HG02973 (cell line): ENCODE measurements at regions not wholly inside any gene's neighbourhood (a gene's known extent, or its start where the extent isn't known, plus 50 kb on each side); places are given as distances from the start of the nearest gene placed in this dataset.

Source experiments
- ATAC-seq: cut with Tn5 transposase; IDR thresholded peaks from one replicate; pipeline ENCODE4 v1.9.1; 2021; ENCODE audit warnings: moderate library complexity; ENCODE audit not compliant: unreplicated experiment

DNA sequence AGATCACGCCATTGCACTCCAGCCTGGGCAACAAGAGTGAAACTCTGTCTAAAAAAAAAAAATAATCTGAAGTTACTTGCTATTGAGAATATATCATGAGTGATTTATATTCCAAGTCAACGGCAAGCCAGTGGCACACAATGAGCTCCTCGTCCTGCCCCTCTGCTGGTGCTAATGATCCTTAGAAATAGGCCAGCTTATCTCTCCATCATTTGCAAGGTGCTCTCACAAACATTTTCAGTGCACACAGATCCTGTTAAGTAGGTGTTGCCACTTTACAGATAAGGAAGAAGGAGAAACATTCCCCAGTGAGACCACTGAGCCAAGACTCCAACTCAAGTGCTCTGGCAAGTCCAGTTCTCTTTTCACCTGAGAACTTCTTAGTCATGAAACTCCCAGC lies 91.3 kb upstream of the GPR45 start:
- ATAC-seq = no peak

DNA sequence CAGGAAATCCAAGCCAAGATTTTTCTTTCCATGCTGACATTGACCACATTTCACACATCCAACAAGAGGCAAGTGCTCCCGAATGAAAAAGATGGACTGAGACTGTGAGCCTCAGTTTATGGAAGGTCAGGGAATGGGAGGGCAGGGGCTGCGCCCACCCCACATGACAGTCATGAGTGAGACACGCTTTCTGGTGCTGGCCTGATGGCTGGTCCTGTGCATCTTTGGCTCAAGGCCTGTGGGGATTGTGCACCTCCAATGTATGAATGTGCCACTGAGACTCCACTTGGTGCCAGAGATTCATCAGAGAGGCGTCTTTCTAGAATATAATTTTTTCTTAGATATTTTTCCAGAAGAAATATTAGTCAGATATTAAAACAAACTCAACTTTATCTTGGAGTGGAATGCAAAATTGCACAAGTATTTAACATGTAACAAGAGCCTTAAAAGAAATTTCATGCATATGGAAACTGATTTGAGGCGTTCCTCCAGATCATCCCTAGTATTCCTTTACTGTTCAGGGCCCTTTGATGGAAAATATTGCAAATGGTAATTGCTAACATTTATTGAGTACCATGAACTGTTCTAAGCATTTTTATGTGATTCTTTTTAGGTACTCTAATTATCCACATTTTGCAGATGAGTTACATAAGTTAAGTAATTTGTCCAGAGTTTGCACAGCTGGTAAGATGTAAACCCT lies 87.3 kb upstream of the GPR45 start:
- no peak for ATAC-seq

DNA sequence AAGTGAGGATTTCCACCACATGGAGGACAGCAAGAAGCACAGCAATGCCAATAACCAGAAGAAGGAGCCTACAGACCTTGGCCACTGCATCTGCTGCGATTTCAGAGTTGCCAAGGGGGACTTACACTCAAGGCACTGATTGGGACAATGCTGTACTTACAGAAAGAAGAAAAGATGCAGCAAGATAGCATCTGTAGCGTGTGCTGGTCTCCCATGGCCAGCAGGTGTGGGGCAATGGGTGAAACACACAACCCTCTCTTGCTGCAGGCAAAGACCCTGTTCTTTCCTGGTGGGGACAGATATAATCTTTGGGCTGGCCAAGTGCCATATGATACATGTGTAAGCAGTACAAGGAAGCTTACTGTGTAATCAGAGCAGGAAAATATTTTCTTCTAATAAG lies 85.4 kb upstream of the GPR45 start:
- no peak for ATAC-seq

- no peak for ATAC-seq
Measured at GRCh38 chr2:105158002-105158401, 83.5 kb upstream of the GPR45 start.

GRCh38 chr2:105166688-105167087 lies 74.9 kb upstream of the GPR45 start:
- no peak for ATAC-seq

DNA sequence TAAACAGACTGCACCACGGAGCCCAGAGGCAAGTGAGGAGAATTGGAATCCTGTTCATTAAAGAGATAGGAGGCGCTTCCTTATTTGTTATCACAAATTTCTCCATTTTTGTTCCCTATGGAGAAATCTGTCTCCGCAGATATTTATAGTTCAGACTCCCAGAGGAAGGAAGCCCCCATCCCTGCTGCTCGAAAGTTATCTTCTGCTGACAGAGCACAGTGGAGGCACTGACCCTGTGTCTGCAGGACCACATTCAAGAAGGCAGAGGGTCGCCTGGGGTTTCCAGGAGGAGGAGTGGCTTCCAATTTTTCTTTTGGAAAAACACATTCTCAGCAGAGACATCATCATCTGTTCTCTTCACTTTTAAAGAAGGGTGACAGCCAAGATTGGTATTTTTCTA lies 73.0 kb upstream of the GPR45 start:
- ATAC-seq = no peak

DNA sequence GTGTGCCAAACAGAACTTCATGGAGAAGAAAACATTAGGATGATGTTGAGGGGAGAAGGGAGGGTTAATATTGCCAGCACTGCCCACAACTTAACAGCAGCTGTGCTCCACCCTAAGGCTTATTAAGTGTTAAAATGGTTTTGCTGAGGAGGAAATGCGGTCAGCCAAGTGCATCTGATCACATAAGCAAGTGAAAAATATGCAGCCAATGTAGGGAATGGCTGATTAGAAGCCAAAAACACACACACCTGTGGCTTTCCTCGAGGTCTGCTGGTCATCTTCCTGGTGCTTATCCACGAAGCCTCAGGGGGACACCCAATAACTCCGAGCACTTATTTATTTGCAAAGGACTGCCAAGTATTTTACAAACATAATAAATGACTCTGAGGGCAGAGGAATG lies 66.3 kb upstream of the GPR45 start:
- ATAC-seq = no peak

- no peak for ATAC-seq
Measured at GRCh38 chr2:105176429-105176828, 65.1 kb upstream of the GPR45 start.

GRCh38 chr2:105177008-105177407 lies 64.5 kb upstream of the GPR45 start:
- no peak for ATAC-seq

DNA sequence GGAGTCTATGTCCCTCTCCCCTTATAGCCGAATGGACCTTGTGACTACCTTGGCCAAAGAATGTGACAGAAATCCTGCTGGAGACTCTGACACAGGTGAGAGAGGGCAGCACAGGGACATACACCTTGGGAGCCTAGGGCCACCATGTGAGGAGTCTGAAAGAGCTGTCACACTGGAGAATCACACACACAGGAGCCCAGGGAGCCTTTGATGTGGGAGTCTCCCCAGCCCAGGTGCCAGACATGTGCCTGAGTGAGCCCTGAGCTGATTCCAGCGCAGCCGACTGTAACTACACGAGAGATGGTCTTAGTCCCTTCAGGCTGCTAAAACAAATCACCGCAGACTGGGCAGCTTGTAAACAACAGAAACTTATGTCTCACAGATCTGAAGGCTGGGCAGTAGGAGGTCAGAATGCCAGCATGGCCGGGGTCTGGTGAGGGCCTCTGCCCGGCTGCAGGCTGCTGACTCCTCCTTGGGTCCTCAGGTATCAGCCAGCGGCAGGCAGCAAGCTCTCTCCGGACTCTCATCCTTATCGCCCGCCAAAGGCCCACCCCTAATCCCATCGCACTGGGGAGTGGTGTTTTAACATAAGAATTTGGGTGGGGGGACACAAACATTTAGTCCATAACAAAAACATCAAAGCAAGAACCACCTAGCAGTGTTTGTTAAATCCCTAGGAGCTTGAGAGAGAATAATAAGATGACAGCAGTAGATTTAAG lies 63.8 kb upstream of the GPR45 start:
- ATAC-seq = no peak

DNA sequence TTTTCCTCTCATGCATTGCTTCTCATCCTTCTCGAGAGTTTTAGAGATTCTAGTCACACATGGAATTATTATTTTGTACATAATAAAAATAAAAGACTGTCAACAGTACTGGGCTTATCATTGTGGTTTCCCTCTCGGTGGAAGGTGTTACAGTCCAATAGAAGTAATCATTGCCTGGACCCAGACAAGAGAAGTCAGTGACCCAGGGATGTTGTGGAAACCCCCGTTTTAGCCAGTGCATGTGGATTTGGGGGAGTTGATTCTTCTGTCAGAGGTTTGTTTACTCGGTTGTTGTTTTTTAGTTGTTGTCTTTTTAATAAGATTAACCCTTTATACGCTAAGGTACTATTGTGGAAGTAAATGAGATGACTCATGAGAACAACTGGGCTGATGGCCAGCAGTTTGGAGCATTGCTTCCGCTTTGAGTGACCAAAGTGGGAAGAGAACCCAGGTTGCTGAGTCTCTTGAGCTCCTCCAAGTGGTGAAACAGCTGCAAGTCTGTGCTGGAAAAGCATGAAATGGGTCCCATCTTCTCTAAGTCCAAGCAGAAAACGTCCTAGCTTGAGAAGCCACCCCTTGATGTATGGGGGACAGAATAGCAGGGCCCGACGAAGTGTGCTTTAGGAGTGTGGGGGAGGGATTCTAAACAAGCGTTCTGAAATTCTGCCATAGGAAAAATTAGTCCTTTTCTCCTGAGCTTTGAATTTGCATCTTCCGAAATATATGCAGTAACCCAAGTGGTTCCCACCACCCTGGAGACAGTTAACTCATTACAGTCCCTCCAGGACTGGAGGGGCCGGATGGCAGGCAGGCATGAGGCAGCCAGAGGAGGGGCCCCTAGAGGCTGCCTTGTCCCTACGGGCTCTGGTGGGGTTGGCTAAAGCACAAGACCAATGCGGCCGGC lies 61.8 kb upstream of the GPR45 start:
- ATAC-seq = no peak

- no peak for ATAC-seq
Measured at GRCh38 chr2:105180491-105180972, 61.0 kb upstream of the GPR45 start.

- no peak for ATAC-seq
Measured at GRCh38 chr2:105181282-105181681, 60.3 kb upstream of the GPR45 start.

DNA sequence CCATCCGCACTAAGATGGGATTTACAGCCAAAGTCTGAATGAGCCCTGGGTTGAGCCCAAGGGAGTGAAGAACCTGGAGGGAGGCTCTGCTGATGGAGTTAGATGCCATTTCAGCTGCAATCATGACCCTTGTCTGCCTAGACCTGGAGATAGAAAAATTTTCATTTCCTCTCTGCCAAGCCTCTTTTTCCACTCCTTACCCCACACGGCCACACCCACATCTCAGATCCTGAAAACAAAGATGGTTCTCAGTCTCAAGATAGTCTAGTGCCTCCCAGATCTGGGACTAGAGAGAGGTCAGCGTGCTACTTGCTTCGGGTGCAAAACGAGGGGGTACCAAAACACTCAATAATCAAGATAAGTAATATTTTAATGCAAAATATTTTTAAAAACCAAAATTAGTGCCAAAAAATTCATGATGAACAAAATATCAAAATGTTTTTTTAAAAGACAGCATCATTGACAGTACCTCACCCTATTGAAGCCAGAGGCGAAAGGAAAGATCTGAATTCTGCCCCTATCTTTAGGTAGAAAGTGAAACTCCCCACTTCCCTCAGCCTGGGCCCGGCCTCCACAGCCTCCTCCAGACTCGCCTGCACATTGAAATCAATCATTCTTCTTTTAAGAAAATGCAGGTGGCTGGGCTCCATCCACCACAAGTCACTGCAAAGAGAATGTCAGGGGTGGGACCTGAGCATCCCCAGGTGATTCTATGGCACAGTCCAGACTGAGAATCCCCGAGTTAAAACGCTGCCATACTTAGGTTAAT lies 57.8 kb upstream of the GPR45 start:
- ATAC-seq = peak; percentile 64

DNA sequence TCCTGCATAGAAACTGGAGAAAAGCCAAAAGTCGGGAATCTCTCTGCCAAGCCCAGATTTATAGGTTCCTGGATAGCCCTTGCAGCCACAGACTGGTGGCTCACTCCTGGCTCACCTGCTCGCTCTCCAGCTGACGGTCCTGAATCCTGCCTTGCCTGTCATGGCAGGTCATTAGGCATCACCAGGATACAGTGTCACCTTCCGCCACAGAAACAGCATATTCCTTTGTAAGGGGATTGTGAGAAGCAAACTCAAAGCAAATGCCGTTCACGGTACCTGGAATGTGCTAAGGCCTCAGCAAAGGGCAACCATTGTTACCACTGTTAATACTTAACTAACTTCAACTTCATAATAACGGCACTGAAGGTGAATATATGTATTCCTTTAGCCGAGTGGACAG lies 57.1 kb upstream of the GPR45 start:
- ATAC-seq = no peak

- ATAC-seq = no peak
Measured at GRCh38 chr2:105186967-105187498, 54.5 kb upstream of the GPR45 start.

- ATAC-seq = no peak
Measured at GRCh38 chr2:105187531-105187930, 54.0 kb upstream of the GPR45 start.

- ATAC-seq = peak; percentile 59
Measured at GRCh38 chr2:105188343-105188742, 53.2 kb upstream of the GPR45 start.
